HUES48 (cell line): ENCODE measurements at regions not wholly inside any gene's neighbourhood (a gene's known extent, or its start where the extent isn't known, plus 50 kb on each side); places are given as distances from the start of the nearest gene placed in this dataset.

Experiments
- H3K27ac ChIP-seq: one replicate; pipeline ENCODE4 v1.7.0; 2013; ENCODE audit warnings: low read depth, low read length, inconsistent platforms
- H3K27me3 ChIP-seq: 2 replicates; pipeline ENCODE4 v1.6.1; 2013; ENCODE audit warnings: mild to moderate bottlenecking, low read length; ENCODE audit not compliant: control insufficient read depth, insufficient read depth
- H3K36me3 ChIP-seq: 2 replicates; pipeline ENCODE4 v1.6.1; 2013; ENCODE audit warnings: low read length; ENCODE audit not compliant: control insufficient read depth, insufficient read depth
- H3K4me1 ChIP-seq: 2 replicates; pipeline ENCODE4 v1.6.1; 2013; ENCODE audit warnings: mild to moderate bottlenecking, low read length; ENCODE audit not compliant: control insufficient read depth, insufficient read depth
- H3K4me3 ChIP-seq: 2 replicates; pipeline ENCODE4 v1.5.1; 2013; ENCODE audit warnings: mild to moderate bottlenecking, low read depth, low read length
- H3K9ac ChIP-seq: 2 replicates; pipeline ENCODE4 v1.6.1; 2013; ENCODE audit warnings: mild to moderate bottlenecking, low read depth, low read length, moderate library complexity
- H3K9me3 ChIP-seq: 2 replicates; pipeline ENCODE4 v1.6.1; 2013; ENCODE audit warnings: low read length; ENCODE audit not compliant: control insufficient read depth, insufficient read depth

- Histone ChIP-seq H3K27ac (no peak overlapping the region), H3K9ac (no peak overlapping the region), H3K27me3 (no peaks in the 10 kb centered on the region), H3K4me1 (peaks cover 4% of the 10 kb centered on the region; the same call in 1 of the 2 replicates), H3K36me3 (no peaks in the 10 kb centered on the region), H3K4me3 (no peak overlapping the region), H3K9me3 (no peaks in the 10 kb centered on the region)
Observed at GRCh38 chr14:53432378-53432802, 279.3 kb upstream of the DDHD1 start.

GRCh38 chr14:53430870-53431269 lies 277.7 kb upstream of the DDHD1 start:
- no peak overlapping the region for H3K9ac ChIP-seq
- H3K4me1 ChIP-seq = peaks cover 4% of the 10 kb centered on the region; the same call in 1 of the 2 replicates
- H3K4me3 ChIP-seq = no peak overlapping the region
- H3K36me3 ChIP-seq = no peaks in the 10 kb centered on the region
- no peaks in the 10 kb centered on the region for H3K9me3 ChIP-seq
- no peaks in the 10 kb centered on the region for H3K27me3 ChIP-seq
- H3K27ac ChIP-seq = no peak overlapping the region

DNA sequence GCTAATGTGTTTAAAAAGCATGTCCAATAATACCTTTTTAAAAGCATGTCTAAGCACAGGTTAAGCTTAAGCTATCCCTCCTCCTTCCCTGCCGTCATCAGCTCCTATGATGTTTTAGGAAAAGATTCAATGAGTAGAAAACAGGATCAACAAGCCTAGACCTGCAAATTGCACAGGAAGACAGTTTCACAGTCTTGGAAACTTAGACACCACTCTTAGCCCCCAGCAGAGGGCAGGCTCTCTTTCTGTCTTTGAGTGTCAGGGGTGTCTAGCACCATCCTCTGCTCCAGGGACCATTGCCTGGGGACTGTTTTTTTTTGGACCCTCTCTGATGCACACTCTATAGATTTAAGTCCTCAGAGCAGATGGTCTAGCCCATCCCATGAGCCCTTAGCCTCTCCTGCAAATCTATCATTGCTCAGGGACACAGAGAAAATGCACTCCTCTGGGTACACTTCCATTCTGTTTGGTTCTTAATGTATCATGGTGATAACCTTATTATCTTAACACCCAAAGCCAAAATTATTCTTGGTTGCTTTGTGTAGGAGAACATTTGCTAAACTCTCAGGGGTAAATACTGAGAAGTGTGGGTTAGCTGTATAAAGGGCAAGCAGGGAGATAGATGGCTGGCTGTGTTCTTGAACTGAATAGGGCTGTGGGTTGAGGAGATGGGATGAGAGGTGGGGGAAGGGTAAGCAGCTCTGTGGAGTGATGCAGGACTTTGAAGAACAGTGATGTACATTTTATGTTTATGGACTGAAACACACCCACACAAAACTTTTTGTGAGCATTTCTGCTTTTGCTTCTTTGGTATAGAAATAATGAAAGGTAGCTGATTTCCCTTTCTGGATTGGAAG lies 259.9 kb upstream of the DDHD1 start:
- Histone ChIP-seq H3K9ac (no peak overlapping the region), H3K4me1 (no peaks in the 10 kb centered on the region), H3K27ac (no peak overlapping the region), H3K9me3 (peaks cover 3% of the 10 kb centered on the region), H3K4me3 (no peak overlapping the region), H3K36me3 (no peaks in the 10 kb centered on the region), H3K27me3 (no peaks in the 10 kb centered on the region)

GRCh38 chr14:53411125-53411524 lies 258.0 kb upstream of the DDHD1 start:
- no peaks in the 10 kb centered on the region for H3K4me1 ChIP-seq
- no peaks in the 10 kb centered on the region for H3K27me3 ChIP-seq
- H3K4me3 ChIP-seq = no peak overlapping the region
- H3K36me3 ChIP-seq = no peaks in the 10 kb centered on the region
- H3K9ac ChIP-seq = no peak overlapping the region
- no peak overlapping the region for H3K27ac ChIP-seq
- H3K9me3 ChIP-seq = no peaks in the 10 kb centered on the region

DNA sequence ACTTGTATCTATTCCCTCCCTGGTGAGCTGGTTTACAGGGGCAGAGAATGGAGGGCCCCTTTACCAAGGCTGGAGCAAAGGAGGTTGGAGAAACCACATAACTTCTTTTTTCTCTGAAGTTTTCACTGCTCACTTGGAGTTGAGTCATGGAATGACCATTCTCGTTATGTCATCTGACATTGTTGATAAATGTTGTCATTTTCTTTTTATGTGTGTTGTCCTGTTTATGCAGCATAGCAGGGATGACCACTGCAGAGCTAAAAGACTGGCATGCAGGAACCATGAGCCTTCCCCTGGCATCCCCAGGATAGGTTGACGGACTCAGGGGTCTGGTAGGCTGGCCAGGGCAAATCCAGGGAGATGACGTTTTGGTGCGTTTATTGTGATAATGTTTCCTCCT lies 256.8 kb upstream of the DDHD1 start:
- H3K27ac ChIP-seq = no peak overlapping the region

DNA sequence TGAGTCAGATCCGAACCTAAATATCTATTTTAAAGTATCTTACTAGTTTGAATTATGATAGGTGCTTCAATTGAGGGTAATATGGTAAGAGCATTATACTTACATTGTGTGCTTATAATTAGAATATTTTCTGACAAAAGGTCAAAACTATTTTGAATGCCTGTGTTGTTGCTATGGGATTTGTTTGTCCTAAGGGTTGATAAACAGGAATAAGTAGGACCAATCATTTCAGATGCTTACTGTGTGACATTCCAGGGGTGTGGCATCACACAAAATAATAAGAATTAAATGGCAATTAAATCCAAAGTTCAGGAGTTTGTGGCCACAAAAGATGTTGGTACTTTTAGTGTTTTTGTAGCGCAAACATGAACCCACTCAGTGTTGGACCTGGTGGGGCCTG lies 256.2 kb upstream of the DDHD1 start:
- Histone ChIP-seq H3K27me3 (no peaks in the 10 kb centered on the region), H3K4me3 (no peak overlapping the region), H3K9me3 (no peaks in the 10 kb centered on the region), H3K36me3 (no peaks in the 10 kb centered on the region), H3K4me1 (no peaks in the 10 kb centered on the region), H3K27ac (no peak overlapping the region), H3K9ac (no peak overlapping the region)

More for the DNA sequence above, 256.8 kb upstream of the DDHD1 start:
- Histone ChIP-seq H3K9me3 (no peaks in the 10 kb centered on the region), H3K27me3 (no peaks in the 10 kb centered on the region), H3K9ac (no peak overlapping the region), H3K4me3 (no peak overlapping the region), H3K4me1 (no peaks in the 10 kb centered on the region), H3K36me3 (no peaks in the 10 kb centered on the region)

- H3K9ac ChIP-seq = no peak overlapping the region
- H3K9me3 ChIP-seq = no peaks in the 10 kb centered on the region
- H3K36me3 ChIP-seq = no peaks in the 10 kb centered on the region
- no peaks in the 10 kb centered on the region for H3K27me3 ChIP-seq
- H3K4me1 ChIP-seq = no peaks in the 10 kb centered on the region
- H3K27ac ChIP-seq = no peak overlapping the region
- H3K4me3 ChIP-seq = no peak overlapping the region
Observed at GRCh38 chr14:53408175-53408879, 255.2 kb upstream of the DDHD1 start.

DNA sequence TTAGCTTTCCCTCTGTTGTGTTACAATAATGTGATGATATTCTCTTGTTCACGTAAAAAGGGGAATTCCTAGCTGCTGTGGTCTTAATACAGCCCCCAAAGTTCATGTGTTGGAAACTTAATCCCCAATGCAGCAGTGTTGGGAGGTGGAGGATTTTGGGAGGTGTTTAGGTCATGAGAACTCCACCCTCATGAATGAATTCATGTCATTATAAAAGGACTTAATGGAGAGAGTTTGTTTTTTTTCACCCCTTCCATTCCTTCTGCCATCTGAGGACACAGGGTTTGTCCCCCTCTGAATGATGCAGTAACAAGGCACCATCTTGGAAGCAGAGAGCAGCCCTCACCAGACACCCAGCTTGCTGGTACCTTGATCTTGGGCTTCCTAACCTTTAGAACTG lies 253.4 kb upstream of the DDHD1 start:
- Histone ChIP-seq H3K36me3 (no peaks in the 10 kb centered on the region), H3K27me3 (no peaks in the 10 kb centered on the region), H3K4me1 (no peaks in the 10 kb centered on the region), H3K9me3 (no peaks in the 10 kb centered on the region), H3K27ac (no peak overlapping the region), H3K9ac (no peak overlapping the region), H3K4me3 (no peak overlapping the region)

- H3K27ac ChIP-seq = no peak overlapping the region
- no peaks in the 10 kb centered on the region for H3K36me3 ChIP-seq
- no peaks in the 10 kb centered on the region for H3K27me3 ChIP-seq
- no peaks in the 10 kb centered on the region for H3K4me1 ChIP-seq
- no peaks in the 10 kb centered on the region for H3K9me3 ChIP-seq
- no peak overlapping the region for H3K4me3 ChIP-seq
- no peak overlapping the region for H3K9ac ChIP-seq
Observed at GRCh38 chr14:53401646-53402045, 248.5 kb upstream of the DDHD1 start.

GRCh38 chr14:53399057-53399456 lies 245.9 kb upstream of the DDHD1 start:
- H3K9ac ChIP-seq = no peak overlapping the region

DNA sequence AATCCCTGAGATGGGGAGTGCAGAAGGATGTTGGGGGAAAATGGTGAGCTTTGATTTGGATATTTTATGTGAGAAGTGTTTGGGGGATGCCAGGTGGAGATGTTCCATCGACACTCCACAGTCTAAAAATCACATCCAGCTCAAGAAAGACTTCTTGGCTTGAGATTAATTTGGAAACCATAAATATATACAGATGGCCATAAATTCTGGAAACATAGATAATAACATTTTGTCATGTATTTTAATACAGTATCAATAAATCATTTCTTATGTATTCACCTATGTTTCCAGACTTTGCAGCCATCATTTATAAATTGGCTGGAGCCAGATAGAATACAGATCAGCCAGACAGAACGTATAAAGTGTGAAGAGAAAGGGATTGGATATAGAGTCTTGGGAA lies 245.5 kb upstream of the DDHD1 start:
- H3K4me1 ChIP-seq = no peaks in the 10 kb centered on the region
- H3K36me3 ChIP-seq = no peaks in the 10 kb centered on the region
- H3K9ac ChIP-seq = no peak overlapping the region
- peaks cover 14% of the 10 kb centered on the region; the same call in 1 of the 2 replicates for H3K9me3 ChIP-seq
- no peaks in the 10 kb centered on the region for H3K27me3 ChIP-seq
- H3K4me3 ChIP-seq = no peak overlapping the region
- H3K27ac ChIP-seq = no peak overlapping the region

More at GRCh38 chr14:53399057-53399456, 245.9 kb upstream of the DDHD1 start:
- no peaks in the 10 kb centered on the region for H3K4me1 ChIP-seq
- H3K27me3 ChIP-seq = no peaks in the 10 kb centered on the region
- H3K36me3 ChIP-seq = no peaks in the 10 kb centered on the region
- peaks cover 12% of the 10 kb centered on the region; the same call in 1 of the 2 replicates for H3K9me3 ChIP-seq
- H3K4me3 ChIP-seq = no peak overlapping the region
- H3K27ac ChIP-seq = no peak overlapping the region
